Esophagus squamous epithelium (tissue), 5 donors: ENCODE measurements at regions not wholly inside any gene's neighbourhood (a gene's known extent, or its start where the extent isn't known, plus 50 kb on each side); places are given as distances from the start of the nearest gene placed in this dataset.

Source experiments
- DNase-seq: peaks from one replicate; lab custom pipeline; 2025; lab: John Stamatoyannopoulos, UW
- H3K27ac ChIP-seq, 4 donors: fragments of 200-600 bp; sonication (generic); one replicate each; pipeline ENCODE4 v1.5.1; 2016 to 2019; ENCODE audit warnings: mild to moderate bottlenecking in 1 of 4
- H3K27me3 ChIP-seq, 4 donors: fragments of 200-600 bp; sonication (generic); 1 replicate in 3 of 4; 2 replicates in 1 of 4; pipeline versions ENCODE4 v1.5.1 to v1.6.0; 2017 to 2021; ENCODE audit warnings: antibody characterized with exemption in 1 of 4
- H3K36me3 ChIP-seq, 3 donors: fragments of 200-600 bp; sonication (generic); one replicate each; pipeline ENCODE4 v1.5.1; 2016 to 2019
- H3K4me1 ChIP-seq, 3 donors: fragments of 200-600 bp; sonication (generic); one replicate each; pipeline ENCODE4 v1.5.1; 2017 to 2019
- H3K4me3 ChIP-seq, 4 donors: fragments of 200-600 bp; sonication (generic); 1 replicate in 3 of 4; 2 replicates in 1 of 4; pipeline ENCODE4 v1.5.1; 2016 to 2019; ENCODE audit warnings: mild to moderate bottlenecking in 2 of 4, moderate library complexity in 1 of 4
- H3K9me3 ChIP-seq, 3 donors: fragments of 200-600 bp; sonication (generic); one replicate each; pipeline ENCODE4 v1.5.1; 2016 to 2019
- CTCF ChIP-seq, 6 experiments: fragments of 450-650 bp in 4 of 6; fragments of 200-600 bp in 2 of 6; sonication (generic) in 2 of 6; IDR thresholded peaks; one replicate each; pipeline ENCODE4 v1.5.1; 2016 to 2019; ENCODE audit warnings: antibody characterized with exemption in 6 of 6, mild to moderate bottlenecking in 4 of 6, moderate library complexity in 4 of 6
- POLR2A ChIP-seq, 4 donors: fragments of 450-650 bp; IDR thresholded peaks; one replicate each; pipeline ENCODE4 v1.6.1; 2017; ENCODE audit warnings: antibody characterized with exemption in 4 of 4, mild to moderate bottlenecking in 4 of 4, moderate library complexity in 3 of 4
- WGBS, 2 donors: methylation state at CpG; one replicate each; pipeline ENCODE4 v1.1.5; 2018; 5-methylcytosine and 5-hydroxymethylcytosine counted together
- intact Hi-C: fragments of 100-400 bp; cut with DNase I; formaldehyde crosslinking; loops from one replicate; pipeline ENCODE4 v1.15.0; 2022
- donor health status: DM: yes; HTN: yes; CAD: no.

- WGBS, 2 donors, result 77% methylated on average over 5 of the region's 5 CpGs
- no peaks in the 10 kb centered on the region for H3K36me3 ChIP-seq
- H3K27me3 ChIP-seq, result no peaks in the 10 kb centered on the region
- no peak for DNase-seq
- H3K4me3 ChIP-seq, result no peak overlapping the region
- H3K9me3 ChIP-seq, result no peaks in the 10 kb centered on the region
- TF ChIP-seq CTCF (IDR thresholded peaks at IDR 0.05) (no peak), POLR2A (IDR thresholded peaks at IDR 0.05) (no peak)
- peaks cover 0 to 3% (median 1%) of the 10 kb centered on the region in 3 donors for H3K4me1 ChIP-seq
- H3K27ac ChIP-seq, result no peak overlapping the region
- intact Hi-C loops, result no loop called here
These were observed 104.8 kb upstream of the KIT start for GRCh38 chr4:54553001-54553400.

- 82 to 83% methylated on average over 7 to 9 of the region's 9 CpGs for WGBS, 2 donors
- no peaks in the 10 kb centered on the region for H3K27me3 ChIP-seq
- intact Hi-C loops, result no loop called here
- H3K36me3 ChIP-seq, result no peaks in the 10 kb centered on the region
- DNase-seq, result no peak
- H3K4me3 ChIP-seq, result no peak overlapping the region
- no peak overlapping the region for H3K27ac ChIP-seq
- TF ChIP-seq POLR2A (IDR thresholded peaks at IDR 0.05) (no peak), CTCF (IDR thresholded peaks at IDR 0.05) (no peak)
- H3K4me1 ChIP-seq, result no peaks in the 10 kb centered on the region
- H3K9me3 ChIP-seq, result no peaks in the 10 kb centered on the region
These were observed 103.3 kb upstream of the KIT start for GRCh38 chr4:54554339-54554990.

- TF ChIP-seq POLR2A (IDR thresholded peaks at IDR 0.05) (no peak), CTCF (IDR thresholded peaks at IDR 0.05) (no peak)
- no peaks in the 10 kb centered on the region for H3K4me1 ChIP-seq
- no peak for DNase-seq
- intact Hi-C loops, result no loop called here
- no peaks in the 10 kb centered on the region for H3K36me3 ChIP-seq
- no peaks in the 10 kb centered on the region for H3K27me3 ChIP-seq
- 81 to 88% methylated on average over 1 of the region's 1 CpG for WGBS, 2 donors
- no peak overlapping the region for H3K4me3 ChIP-seq
- H3K27ac ChIP-seq, result no peak overlapping the region
- no peaks in the 10 kb centered on the region for H3K9me3 ChIP-seq
These were observed 101.7 kb upstream of the KIT start for GRCh38 chr4:54556051-54556450.

DNA sequence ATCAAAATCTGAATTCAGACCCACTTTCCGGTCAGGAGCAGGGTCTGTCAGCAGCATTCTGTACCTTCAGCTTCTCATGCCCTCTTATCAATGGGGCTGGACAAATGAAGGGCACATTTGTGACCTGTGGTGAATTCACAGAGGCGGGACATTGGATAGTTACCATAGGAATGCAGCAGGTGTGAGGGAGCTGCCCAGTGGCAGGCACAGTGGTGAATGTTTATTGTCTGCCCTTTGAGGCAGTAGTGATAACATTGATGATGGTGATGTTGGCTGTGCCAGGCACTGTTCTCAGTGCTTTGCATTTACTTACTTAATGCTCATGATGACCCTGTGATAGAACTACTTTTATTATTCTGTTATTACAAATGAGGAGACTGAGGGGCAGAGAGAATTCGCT is 101.2 kb upstream of the KIT start:
- no peak for DNase-seq
- no peak for TF ChIP-seq CTCF (IDR thresholded peaks at IDR 0.05)
- no peak for TF ChIP-seq POLR2A (IDR thresholded peaks at IDR 0.05)
- Histone ChIP-seq H3K9me3 (no peaks in the 10 kb centered on the region), H3K4me1 (no peaks in the 10 kb centered on the region), H3K27ac (no peak overlapping the region), H3K27me3 (no peaks in the 10 kb centered on the region), H3K36me3 (no peaks in the 10 kb centered on the region), H3K4me3 (no peak overlapping the region)
- intact Hi-C loops, result no loop called here
- 90 to 96% methylated on average over 2 to 3 of the region's 3 CpGs for WGBS, 2 donors

GRCh38 chr4:54558889-54559677 is 98.7 kb upstream of the KIT start:
- DNase-seq, result no peak
- intact Hi-C loops, result no loop called here
- TF ChIP-seq CTCF (IDR thresholded peaks at IDR 0.05) (no peak), POLR2A (IDR thresholded peaks at IDR 0.05) (no peak)
- Histone ChIP-seq H3K9me3 (no peaks in the 10 kb centered on the region), H3K27ac (no peak overlapping the region), H3K27me3 (no peaks in the 10 kb centered on the region), H3K4me1 (no peaks in the 10 kb centered on the region), H3K4me3 (no peak overlapping the region), H3K36me3 (no peaks in the 10 kb centered on the region)
- WGBS, 2 donors, result 84 to 100% methylated on average over 2 of the region's 2 CpGs
